ENCODE measurements at regions not wholly inside any gene's neighbourhood (a gene's known extent, or its start where the extent isn't known, plus 50 kb on each side); places are given as distances from the start of the nearest gene placed in this dataset.
"Not testable (repeated sequence)": the region's sequence is repeated elsewhere in the genome, so short reads cannot be mapped to it uniquely, and the experiment has no call there.

- DNase-seq, result no peak
Measured at GRCh38 chr11:105432241-105432995, 177.5 kb upstream of the GRIA4 start.

- no peak for DNase-seq
Measured at GRCh38 chr11:105429096-105429910, 180.6 kb upstream of the GRIA4 start.

- DNase-seq, result no peak
Measured at GRCh38 chr11:105407101-105407500, 202.8 kb upstream of the GRIA4 start.

GRCh38 chr11:105401269-105401809 lies 208.5 kb upstream of the GRIA4 start:
- no peak for DNase-seq

GRCh38 chr11:105399511-105399910 lies 210.4 kb upstream of the GRIA4 start:
- DNase-seq, result no peak

- no peak for DNase-seq
Measured at GRCh38 chr11:105398636-105399035, 211.2 kb upstream of the GRIA4 start.

GRCh38 chr11:105393326-105393725 lies 216.5 kb upstream of the GRIA4 start:
- no peak for DNase-seq

- no peak for DNase-seq
Measured at GRCh38 chr11:105392556-105392955, 217.3 kb upstream of the GRIA4 start.

- DNase-seq, result no peak
Measured at GRCh38 chr11:105389952-105390351, 219.9 kb upstream of the GRIA4 start.

GRCh38 chr11:105388006-105388405 lies 221.9 kb upstream of the GRIA4 start:
- no peak for DNase-seq

- DNase-seq, result no peak
Measured at GRCh38 chr11:105381941-105382340, 227.9 kb upstream of the GRIA4 start.

GRCh38 chr11:105377870-105378269 lies 232.0 kb upstream of the GRIA4 start:
- DNase-seq, result no peak

GRCh38 chr11:105372206-105372605 lies 232.6 kb upstream of the CARD18 start:
- DNase-seq, result no peak

- no peak for DNase-seq
Measured at GRCh38 chr11:105371311-105371710, 231.7 kb upstream of the CARD18 start.

GRCh38 chr11:105368711-105369110 lies 229.1 kb upstream of the CARD18 start:
- no peak for DNase-seq

- DNase-seq, result no peak
Measured at GRCh38 chr11:105367129-105367528, 227.6 kb upstream of the CARD18 start.

GRCh38 chr11:105361651-105362050 lies 222.1 kb upstream of the CARD18 start:
- DNase-seq, result no peak

GRCh38 chr11:105357764-105358163 lies 218.2 kb upstream of the CARD18 start:
- DNase-seq, result no peak

- DNase-seq, result no peak
Measured at GRCh38 chr11:105357146-105357545, 217.6 kb upstream of the CARD18 start.

GRCh38 chr11:105349867-105350266 lies 210.3 kb upstream of the CARD18 start:
- not testable (repeated sequence) for DNase-seq

GRCh38 chr11:105344938-105345337 lies 205.4 kb upstream of the CARD18 start:
- no peak for DNase-seq

- DNase-seq, result no peak
Measured at GRCh38 chr11:105334025-105334714, 194.6 kb upstream of the CARD18 start.

All from nucleus accumbens (tissue), 56 donors.